GM12892 (cell line): ENCODE measurements at regions not wholly inside any gene's neighbourhood (a gene's known extent, or its start where the extent isn't known, plus 50 kb on each side); places are given as distances from the start of the nearest gene placed in this dataset.

Source experiments
- POLR2A ChIP-seq: IDR thresholded peaks from 2 replicates; pipeline ENCODE4 v1.6.1; 2011; ENCODE audit warnings: low read depth, low read length, control low read depth
- POLR2AphosphoS5 ChIP-seq: IDR thresholded peaks from 2 replicates; pipeline ENCODE4 v1.6.1; 2011; ENCODE audit warnings: low read depth, low read length, control low read depth
- TAF1 ChIP-seq: IDR thresholded peaks from 2 replicates; pipeline ENCODE4 v1.6.1; 2011; ENCODE audit warnings: low read depth, mild to moderate bottlenecking, control low read depth, low read length, borderline replicate concordance

- no peak for TF ChIP-seq TAF1
- no peak for TF ChIP-seq POLR2A
- TF ChIP-seq POLR2AphosphoS5, result no peak
These were observed 295.5 kb downstream of the SLC7A11 start for GRCh38 chr4:137946453-137947174.
